ENCODE measurements at regions not wholly inside any gene's neighbourhood (a gene's known extent, or its start where the extent isn't known, plus 50 kb on each side); places are given as distances from the start of the nearest gene placed in this dataset.

DNA sequence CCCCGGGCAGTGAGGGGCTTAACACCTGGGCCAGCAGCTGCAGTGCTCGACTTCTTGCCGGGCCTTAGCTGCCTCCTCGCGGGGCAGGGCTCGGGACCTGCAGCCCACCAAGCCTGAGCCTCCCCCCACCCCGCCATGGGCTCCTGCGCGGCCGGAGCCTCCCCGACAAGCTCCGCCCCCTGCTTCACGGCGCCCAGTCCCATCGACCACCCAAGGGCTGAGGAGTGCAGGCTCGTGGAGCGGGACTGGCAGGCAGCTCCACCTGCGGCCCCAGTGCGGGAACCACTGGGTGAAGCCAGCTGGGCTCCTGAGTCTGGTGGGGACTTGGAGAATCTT is 67.8 kb upstream of the NR5A2 start:
- TF ChIP-seq EZH2phosphoT487 (IDR thresholded peaks at IDR 0.05; ENCODE audit: low read depth): no peak
- TF ChIP-seq, protein P1, sequence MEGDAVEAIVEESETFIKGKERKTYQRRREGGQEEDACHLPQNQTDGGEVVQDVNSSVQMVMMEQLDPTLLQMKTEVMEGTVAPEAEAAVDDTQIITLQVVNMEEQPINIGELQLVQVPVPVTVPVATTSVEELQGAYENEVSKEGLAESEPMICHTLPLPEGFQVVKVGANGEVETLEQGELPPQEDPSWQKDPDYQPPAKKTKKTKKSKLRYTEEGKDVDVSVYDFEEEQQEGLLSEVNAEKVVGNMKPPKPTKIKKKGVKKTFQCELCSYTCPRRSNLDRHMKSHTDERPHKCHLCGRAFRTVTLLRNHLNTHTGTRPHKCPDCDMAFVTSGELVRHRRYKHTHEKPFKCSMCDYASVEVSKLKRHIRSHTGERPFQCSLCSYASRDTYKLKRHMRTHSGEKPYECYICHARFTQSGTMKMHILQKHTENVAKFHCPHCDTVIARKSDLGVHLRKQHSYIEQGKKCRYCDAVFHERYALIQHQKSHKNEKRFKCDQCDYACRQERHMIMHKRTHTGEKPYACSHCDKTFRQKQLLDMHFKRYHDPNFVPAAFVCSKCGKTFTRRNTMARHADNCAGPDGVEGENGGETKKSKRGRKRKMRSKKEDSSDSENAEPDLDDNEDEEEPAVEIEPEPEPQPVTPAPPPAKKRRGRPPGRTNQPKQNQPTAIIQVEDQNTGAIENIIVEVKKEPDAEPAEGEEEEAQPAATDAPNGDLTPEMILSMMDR (IDR thresholded peaks at IDR 0.05; ENCODE audit: low read depth, low read length): no peak
- Histone ChIP-seq H3K27me3 (ENCODE audit: low read depth, low read length) (peaks cover 38% of the 10 kb centered on the region), H3K4me3 (ENCODE audit: low read length) (no peak overlapping the region), H3K27ac (ENCODE audit: low read length) (no peak overlapping the region), H4K20me1 (ENCODE audit: insufficient read depth, low read length) (no peaks in the 10 kb centered on the region), H3K4me2 (ENCODE audit: low read length) (no peak overlapping the region), H3K9ac (ENCODE audit: low read length) (no peak overlapping the region), H2AFZ (ENCODE audit: low read depth, low read length) (no peak overlapping the region), H3K9me3 (ENCODE audit: insufficient read depth, low read length) (no peaks in the 10 kb centered on the region), H3K4me1 (ENCODE audit: low read length) (peaks cover 3% of the 10 kb centered on the region), H3K36me3 (replicated peaks; ENCODE audit: low read depth, low read length) (no peaks in the 10 kb centered on the region), H3K79me2 (ENCODE audit: low read length) (no peaks in the 10 kb centered on the region)

DNA sequence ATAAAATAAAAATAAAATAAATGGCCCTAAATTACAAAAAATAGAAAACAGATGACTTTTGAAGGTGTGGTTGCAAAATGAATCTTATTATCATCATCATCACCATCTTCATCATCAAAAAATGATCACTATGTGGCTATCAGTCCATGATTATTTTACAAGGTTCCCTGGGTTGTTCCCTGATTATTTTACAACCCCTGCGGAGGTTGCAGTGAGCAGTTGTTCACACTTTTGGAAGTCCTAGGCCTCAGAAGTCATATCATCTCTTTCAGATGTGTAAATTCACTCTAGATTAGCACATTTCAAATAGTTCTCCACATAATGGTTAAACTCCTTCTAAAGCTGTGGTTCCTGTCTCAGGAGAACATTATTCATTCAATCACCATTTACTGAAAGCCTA is 57.4 kb upstream of the NR5A2 start:
- Histone ChIP-seq H3K4me3 (ENCODE audit: low read length) (no peak overlapping the region), H3K4me1 (ENCODE audit: low read length) (no peaks in the 10 kb centered on the region), H3K9ac (ENCODE audit: low read length) (no peak overlapping the region), H3K27ac (ENCODE audit: low read length) (no peak overlapping the region), H3K27me3 (ENCODE audit: low read depth, low read length) (peaks cover 48% of the 10 kb centered on the region), H3K79me2 (ENCODE audit: low read length) (no peaks in the 10 kb centered on the region), H3K4me2 (ENCODE audit: low read length) (no peak overlapping the region), H2AFZ (ENCODE audit: low read depth, low read length) (no peak overlapping the region), H4K20me1 (ENCODE audit: insufficient read depth, low read length) (0 out of 2 replicates have a peak, but pooled peaks cover 3% of the 10 kb centered on the region), H3K9me3 (ENCODE audit: insufficient read depth, low read length) (no peaks in the 10 kb centered on the region), H3K36me3 (replicated peaks; ENCODE audit: low read depth, low read length) (no peaks in the 10 kb centered on the region)
- TF ChIP-seq, protein P1 (IDR thresholded peaks at IDR 0.05; ENCODE audit: low read depth, low read length): no peak
- TF ChIP-seq EZH2phosphoT487 (IDR thresholded peaks at IDR 0.05; ENCODE audit: low read depth): no peak

DNA sequence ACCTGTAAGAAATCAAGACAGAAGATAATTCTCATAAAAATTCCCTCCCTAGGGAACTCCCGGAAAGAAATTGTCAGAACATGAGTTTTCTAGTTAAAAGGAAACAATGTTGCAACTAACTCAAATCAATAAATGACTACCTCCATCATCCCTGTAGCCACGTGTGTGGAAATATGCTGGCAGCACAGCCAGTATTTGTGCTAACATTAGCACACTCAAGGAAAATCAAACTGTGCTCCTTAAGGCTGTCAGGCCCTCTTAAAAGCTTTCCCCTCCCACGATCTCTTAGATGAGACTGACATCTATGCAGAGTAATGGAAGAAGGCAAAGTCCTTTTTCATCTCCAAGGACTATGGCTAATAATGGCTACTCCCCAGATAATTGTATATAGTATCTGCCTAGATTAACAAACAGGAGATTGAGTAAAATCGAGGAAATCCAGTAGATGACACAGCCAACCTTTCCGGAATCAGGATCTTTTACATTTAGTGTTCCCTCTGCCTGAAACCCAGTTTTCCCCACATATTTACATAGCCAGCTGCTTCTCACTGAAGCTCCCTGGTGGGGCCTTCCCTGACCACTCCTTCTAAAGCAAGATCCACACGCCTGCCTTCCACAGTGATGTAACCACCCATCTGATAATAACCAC is 50.9 kb upstream of the NR5A2 start:
- Histone ChIP-seq H3K4me3 (ENCODE audit: low read length) (peak overlapping the region; percentile 26), H3K9me3 (ENCODE audit: insufficient read depth, low read length) (no peaks in the 10 kb centered on the region), H3K27ac (ENCODE audit: low read length) (no peak overlapping the region), H3K79me2 (ENCODE audit: low read length) (no peaks in the 10 kb centered on the region), H3K36me3 (replicated peaks; ENCODE audit: low read depth, low read length) (no peaks in the 10 kb centered on the region), H3K9ac (ENCODE audit: low read length) (no peak overlapping the region), H2AFZ (ENCODE audit: low read depth, low read length) (no peak overlapping the region), H3K27me3 (ENCODE audit: low read depth, low read length) (peaks cover 76% of the 10 kb centered on the region), H4K20me1 (ENCODE audit: insufficient read depth, low read length) (peaks cover 12% of the 10 kb centered on the region), H3K4me2 (ENCODE audit: low read length) (peak overlapping the region; percentile 54), H3K4me1 (ENCODE audit: low read length) (peaks cover 30% of the 10 kb centered on the region)
- TF ChIP-seq, protein P1 (IDR thresholded peaks at IDR 0.05; ENCODE audit: low read depth, low read length): no peak
- TF ChIP-seq EZH2phosphoT487 (IDR thresholded peaks at IDR 0.05; ENCODE audit: low read depth): no peak

Data from OCI-LY3 (cell line).